HFF-Myc (cell line): ENCODE measurements at regions not wholly inside any gene's neighbourhood (a gene's known extent, or its start where the extent isn't known, plus 50 kb on each side); places are given as distances from the start of the nearest gene placed in this dataset.
"Not testable (repeated sequence)": the region's sequence is repeated elsewhere in the genome, so short reads cannot be mapped to it uniquely, and the experiment has no call there.

Experiments used
- DNase-seq: peaks from one replicate; pipeline ENCODE4 v3.0.0-alpha.2; 2011; ENCODE audit warnings: low read depth; ENCODE audit errors: extremely low read depth
- H3K4me3 ChIP-seq: replicated peaks from 2 replicates; pipeline ENCODE4 v1.5.1; 2011; ENCODE audit warnings: low read depth, mild to moderate bottlenecking, control low read depth, low read length
- CTCF ChIP-seq: IDR thresholded peaks from 2 replicates; pipeline ENCODE4 v1.5.1; 2012; ENCODE audit warnings: mild to moderate bottlenecking, low read depth, low read length, control low read depth; ENCODE audit errors: missing control alignments

GRCh38 chr9:28976684-28977083, 1403.4 kb upstream of the C9orf72 start:
- DNase-seq: no peak
- TF ChIP-seq CTCF: no peak
- H3K4me3 ChIP-seq: no peak overlapping the region

- DNase-seq: no peak
- TF ChIP-seq CTCF: no peak
Observed at GRCh38 chr9:28981129-28981528, 1407.8 kb upstream of the C9orf72 start.

GRCh38 chr9:28981711-28982110, 1408.4 kb upstream of the C9orf72 start:
- no peak for TF ChIP-seq CTCF
- DNase-seq: no peak
- no peak overlapping the region for H3K4me3 ChIP-seq

More at GRCh38 chr9:28981129-28981528, 1407.8 kb upstream of the C9orf72 start:
- H3K4me3 ChIP-seq: no peak overlapping the region

GRCh38 chr9:28984016-28984415, 1410.7 kb upstream of the C9orf72 start:
- TF ChIP-seq CTCF: no peak

GRCh38 chr9:28990009-28990408, 1416.7 kb upstream of the C9orf72 start:
- not testable (repeated sequence) for DNase-seq, H3K4me3 ChIP-seq

More at GRCh38 chr9:28984016-28984415, 1410.7 kb upstream of the C9orf72 start:
- DNase-seq: no peak
- no peak overlapping the region for H3K4me3 ChIP-seq

GRCh38 chr9:28999057-28999456, 1425.8 kb upstream of the C9orf72 start:
- no peak overlapping the region for H3K4me3 ChIP-seq
- DNase-seq: no peak
- TF ChIP-seq CTCF: no peak

GRCh38 chr9:28999806-29000205, 1426.5 kb upstream of the C9orf72 start:
- no peak for DNase-seq
- H3K4me3 ChIP-seq: no peak overlapping the region
- TF ChIP-seq CTCF: no peak
